Ishikawa (cell line): ENCODE measurements at regions not wholly inside any gene's neighbourhood (a gene's known extent, or its start where the extent isn't known, plus 50 kb on each side); places are given as distances from the start of the nearest gene placed in this dataset.

ENCODE experiments used
- CEBPB ChIP-seq: IDR thresholded peaks from 2 replicates; pipeline ENCODE4 v1.6.1; 2012
- CREB1 ChIP-seq: IDR thresholded peaks from 2 replicates; pipeline ENCODE4 v1.6.1; 2012; ENCODE audit warnings: low read depth
- EGR1 ChIP-seq: IDR thresholded peaks from 2 replicates; pipeline ENCODE4 v1.6.1; 2012
- EP300 ChIP-seq: IDR thresholded peaks from 2 replicates; pipeline ENCODE4 v1.6.1; 2012; ENCODE audit warnings: borderline replicate concordance
- FOXM1 ChIP-seq: IDR thresholded peaks from 2 replicates; pipeline ENCODE4 v1.6.1; 2012; ENCODE audit warnings: low read depth, borderline replicate concordance
- MAX ChIP-seq: IDR thresholded peaks from 2 replicates; pipeline ENCODE4 v1.6.1; 2012
- NFIC ChIP-seq: IDR thresholded peaks from 2 replicates; pipeline ENCODE4 v1.6.1; 2012
- RAD21 ChIP-seq: IDR thresholded peaks from 2 replicates; pipeline ENCODE4 v1.6.1; 2012; ENCODE audit warnings: low read depth
- REST ChIP-seq: IDR thresholded peaks from 2 replicates; pipeline ENCODE4 v1.6.1; 2012; ENCODE audit warnings: low read depth, mild to moderate bottlenecking
- TAF1 ChIP-seq: IDR thresholded peaks from 2 replicates; pipeline ENCODE4 v1.6.1; 2012; ENCODE audit warnings: low read depth, mild to moderate bottlenecking
- TCF12 ChIP-seq: IDR thresholded peaks from 2 replicates; pipeline ENCODE4 v1.6.1; 2012; ENCODE audit warnings: low read depth
- TEAD4 ChIP-seq: IDR thresholded peaks from 2 replicates; pipeline ENCODE4 v1.6.1; 2012
- USF1 ChIP-seq: IDR thresholded peaks from 2 replicates; pipeline ENCODE4 v1.6.1; 2012
- YY1 ChIP-seq: IDR thresholded peaks from 2 replicates; pipeline ENCODE4 v1.6.1; 2012; ENCODE audit warnings: low read depth
- ZBTB7A ChIP-seq: IDR thresholded peaks from 2 replicates; pipeline ENCODE4 v1.6.1; 2012; ENCODE audit warnings: low read depth

GRCh38 chr1:9447215-9447960 is 91.9 kb upstream of the SLC25A33 start:
- TF ChIP-seq NFIC (no peak), FOXM1 (no peak), EP300 (no peak), EGR1 (no peak), TCF12 (no peak), MAX (no peak), CEBPB (no peak), TAF1 (no peak)

GRCh38 chr1:9448132-9449109 is 90.8 kb upstream of the SLC25A33 start:
- TF ChIP-seq TCF12 (no peak), ZBTB7A (no peak), RAD21 (no peak), CEBPB (no peak), EP300 (no peak), TEAD4 (no peak), USF1 (no peak), CREB1 (no peak), TAF1 (no peak), REST (no peak), NFIC (no peak), MAX (no peak), EGR1 (no peak), FOXM1 (no peak), YY1 (no peak)

GRCh38 chr1:9449110-9449627 is 90.1 kb upstream of the SLC25A33 start:
- TF ChIP-seq TCF12 (no peak), USF1 (no peak), REST (no peak), EP300 (no peak), TEAD4 (no peak), MAX (no peak), FOXM1 (no peak), CEBPB (no peak), YY1 (no peak), ZBTB7A (no peak), CREB1 (no peak), TAF1 (no peak), RAD21 (no peak), EGR1 (no peak), NFIC (no peak)

GRCh38 chr1:9449976-9450696 is 89.1 kb upstream of the SLC25A33 start:
- no peak for TF ChIP-seq TCF12
- no peak for TF ChIP-seq USF1
- TF ChIP-seq FOXM1 = no peak
- TF ChIP-seq EGR1 = no peak
- TF ChIP-seq REST = no peak
- no peak for TF ChIP-seq TAF1
- no peak for TF ChIP-seq NFIC
- no peak for TF ChIP-seq ZBTB7A
- TF ChIP-seq TEAD4 = no peak
- TF ChIP-seq EP300 = no peak
- no peak for TF ChIP-seq YY1
- TF ChIP-seq RAD21 = no peak
- TF ChIP-seq MAX = no peak
- TF ChIP-seq CREB1 = no peak
- no peak for TF ChIP-seq CEBPB
